H1 (cell line): ENCODE measurements at regions not wholly inside any gene's neighbourhood (a gene's known extent, or its start where the extent isn't known, plus 50 kb on each side); places are given as distances from the start of the nearest gene placed in this dataset.

Source experiments
- CTCF ChIA-PET: fragments of 300-600 bp; sonication (Branson Sonifier 250); formaldehyde crosslinking; loops from one replicate; lab custom pipeline; 2021; ENCODE audit not compliant: partially characterized antibody; lab: Charles Lee
- POLR2A ChIA-PET: fragments of 300-600 bp; sonication (Branson Sonifier 250); formaldehyde crosslinking; loops from one replicate; lab custom pipeline; 2021; ENCODE audit warnings: inconsistent platforms; ENCODE audit not compliant: partially characterized antibody; lab: Charles Lee
- DNase-seq, 2 experiments: peaks; one replicate each; pipeline versions ENCODE4 v3.0.0 to v3.0.0-alpha.2; 2010 to 2022; ENCODE audit warnings: low spot score in 2 of 2, low read depth in 1 of 2, mixed read lengths in 1 of 2
- FAIRE-seq: peaks from 2 replicates; lab custom pipeline; 2011; peaks lifted over from hg19 to GRCh38; lab: Jason Lieb, UNC
- H2AFZ ChIP-seq: 2 replicates; pipeline ENCODE4 v1.8.1; 2012; ENCODE audit warnings: low read length, inconsistent platforms
- H2AK5ac ChIP-seq: 2 replicates; pipeline ENCODE4 v1.6.1; 2013; ENCODE audit warnings: low read depth, low read length
- H2BK120ac ChIP-seq: replicated peaks from 2 replicates; pipeline ENCODE3; 2013; ENCODE audit warnings: low read depth, low read length, inconsistent platforms
- H2BK12ac ChIP-seq: 2 replicates; pipeline ENCODE4 v1.6.1; 2013; ENCODE audit warnings: low read depth, low read length
- H2BK15ac ChIP-seq: 2 replicates; pipeline ENCODE4 v1.6.1; 2013; ENCODE audit warnings: low read length
- H2BK20ac ChIP-seq: 2 replicates; pipeline ENCODE4 v1.6.1; 2013; ENCODE audit warnings: low read length
- H2BK5ac ChIP-seq: 2 replicates; pipeline ENCODE4 v1.6.1; 2013; ENCODE audit warnings: low read depth, low read length
- H3K14ac ChIP-seq: 2 replicates; pipeline ENCODE4 v1.6.1; 2013; ENCODE audit warnings: inconsistent platforms; ENCODE audit not compliant: insufficient read length
- H3K18ac ChIP-seq: 2 replicates; pipeline ENCODE4 v1.6.1; 2013; ENCODE audit warnings: low read length; ENCODE audit errors: extremely low read depth
- H3K23ac ChIP-seq: 2 replicates; pipeline ENCODE4 v1.6.1; 2013; ENCODE audit warnings: inconsistent platforms; ENCODE audit not compliant: insufficient read length
- H3K23me2 ChIP-seq: 2 replicates; pipeline ENCODE4 v1.6.1; 2013; ENCODE audit warnings: low read depth, low read length
- H3K27ac ChIP-seq: 2 replicates; pipeline ENCODE4 v1.6.1; 2011; ENCODE audit warnings: low read depth, low read length, inconsistent platforms
- H3K27me3 ChIP-seq, 4 experiments: replicated peaks in 1 of 4; 1 replicate in 1 of 4; 2 replicates in 3 of 4; pipeline versions ENCODE4 v1.6.1 to v1.8.1; 2011 to 2013; ENCODE audit warnings: low read length in 3 of 4, mild to moderate bottlenecking in 3 of 4, inconsistent platforms in 2 of 4, mixed read lengths in 2 of 4, moderate library complexity in 1 of 4; ENCODE audit not compliant: control insufficient read depth in 3 of 4, insufficient read depth in 3 of 4; ENCODE audit errors: extremely low read depth in 1 of 4
- H3K36me3 ChIP-seq, 4 experiments: 2 replicates each; pipeline versions ENCODE4 v1.6.1 to v1.8.1; 2011 to 2013; ENCODE audit warnings: mild to moderate bottlenecking in 4 of 4, low read length in 3 of 4, moderate library complexity in 2 of 4, control low read depth in 1 of 4, inconsistent platforms in 1 of 4; ENCODE audit not compliant: insufficient read depth in 4 of 4, control insufficient read depth in 2 of 4
- H3K4ac ChIP-seq: replicated peaks from 2 replicates; pipeline ENCODE3; 2013; ENCODE audit warnings: low read length, low read depth, mixed read lengths, inconsistent platforms; ENCODE audit not compliant: insufficient read length
- H3K4me1 ChIP-seq, 4 experiments: replicated peaks in 1 of 4; 1 replicate in 1 of 4; 2 replicates in 3 of 4; pipeline versions ENCODE4 v1.6.1 to v1.8.1; 2011 to 2013; ENCODE audit warnings: low read length in 3 of 4, inconsistent platforms in 2 of 4, mixed read lengths in 1 of 4; ENCODE audit not compliant: insufficient read depth in 4 of 4, control insufficient read depth in 3 of 4
- H3K4me2 ChIP-seq, 2 experiments: 2 replicates each; pipeline versions ENCODE4 v1.6.1 to v1.8.1; 2011 to 2013; ENCODE audit warnings: low read depth in 2 of 2, low read length in 2 of 2, control low read depth in 1 of 2, inconsistent platforms in 1 of 2, mild to moderate bottlenecking in 1 of 2; ENCODE audit not compliant: insufficient read depth in 1 of 2
- H3K4me3 ChIP-seq, 4 experiments: fragments of 200-600, 300-600 bp in 1 of 4; sonication (generic), shearing (Covaris generic), sonication (Bioruptor Twin) in 1 of 4; 2 replicates each; pipeline versions ENCODE4 v1.5.1 to v1.8.1; 2011 to 2016; ENCODE audit warnings: low read length in 4 of 4, low read depth in 3 of 4, control low read depth in 2 of 4, inconsistent platforms in 2 of 4, mild to moderate bottlenecking in 2 of 4, mixed read lengths in 1 of 4, moderate library complexity in 1 of 4; ENCODE audit not compliant: insufficient read depth in 2 of 4; ENCODE audit errors: extremely low read depth in 1 of 4
- H3K56ac ChIP-seq: replicated peaks from 2 replicates; pipeline ENCODE3; 2013; ENCODE audit warnings: low read depth, mild to moderate bottlenecking, mixed read lengths, low read length, inconsistent platforms; ENCODE audit not compliant: insufficient read length
- H3K79me1 ChIP-seq: 2 replicates; pipeline ENCODE4 v1.6.1; 2013; ENCODE audit warnings: low read depth, low read length, control low read depth
- H3K79me2 ChIP-seq, 2 experiments: 2 replicates each; pipeline versions ENCODE4 v1.6.1 to v1.8.1; 2012 to 2013; ENCODE audit warnings: low read length in 2 of 2, mild to moderate bottlenecking in 2 of 2, inconsistent platforms in 1 of 2; ENCODE audit not compliant: insufficient read depth in 2 of 2, control insufficient read depth in 1 of 2
- H3K9ac ChIP-seq, 4 experiments: replicated peaks in 1 of 4; 1 replicate in 1 of 4; 2 replicates in 3 of 4; pipeline versions ENCODE4 v1.6.1 to v1.8.1; 2011 to 2013; ENCODE audit warnings: low read depth in 3 of 4, low read length in 3 of 4, control low read depth in 2 of 4, mild to moderate bottlenecking in 2 of 4, moderate library complexity in 2 of 4, inconsistent platforms in 1 of 4; ENCODE audit errors: extremely low read depth in 1 of 4
- H3K9me3 ChIP-seq, 2 experiments: 2 replicates each; pipeline versions ENCODE4 v1.6.1 to v1.8.1; 2012 to 2013; ENCODE audit warnings: mild to moderate bottlenecking in 2 of 2, moderate library complexity in 2 of 2, control low read depth in 1 of 2, inconsistent platforms in 1 of 2, low read depth in 1 of 2, low read length in 1 of 2, mixed read lengths in 1 of 2; ENCODE audit not compliant: insufficient read depth in 2 of 2
- H4K20me1 ChIP-seq, 2 experiments: replicated peaks in 1 of 2; 2 replicates each; pipeline versions ENCODE3 to v1.8.1; 2011 to 2013; ENCODE audit warnings: inconsistent platforms in 2 of 2, low read length in 2 of 2, mild to moderate bottlenecking in 1 of 2; ENCODE audit not compliant: insufficient read depth in 2 of 2, control insufficient read depth in 1 of 2
- H4K5ac ChIP-seq: 2 replicates; pipeline ENCODE4 v1.6.1; 2013; ENCODE audit warnings: low read length, low read depth, mixed read lengths, inconsistent platforms; ENCODE audit not compliant: insufficient read length
- H4K8ac ChIP-seq: 2 replicates; pipeline ENCODE4 v1.8.0; 2013; ENCODE audit warnings: mild to moderate bottlenecking, moderate library complexity, low read length, inconsistent platforms; ENCODE audit not compliant: insufficient read depth; ENCODE audit errors: extremely low read depth
- H4K91ac ChIP-seq: replicated peaks from 2 replicates; pipeline ENCODE3; 2013; ENCODE audit warnings: low read length, mixed read lengths, inconsistent platforms; ENCODE audit not compliant: insufficient read length
- CREB1 ChIP-seq: IDR thresholded peaks from 2 replicates; pipeline ENCODE4 v1.6.1; 2012; ENCODE audit warnings: inconsistent platforms
- RFX5 ChIP-seq: IDR thresholded peaks from 2 replicates; pipeline ENCODE4 v1.6.1; 2011; ENCODE audit warnings: low read depth, low read length, improper control_type of control experiment, borderline replicate concordance
- WGBS, 2 experiments: shearing (Covaris generic) in 1 of 2; methylation state at CpG; one replicate each; pipeline versions ENCODE4 v1.1.6 to v1.1.7; 2013 to 2015; ENCODE audit warnings: low lambda C conversion rate in 2 of 2, mixed read lengths in 2 of 2, inconsistent platforms in 1 of 2, low coverage in 1 of 2, missing lambda C conversion rate in 1 of 2; ENCODE audit not compliant: insufficient replicate concordance in 2 of 2, insufficient coverage in 1 of 2, insufficient read length in 1 of 2; ENCODE audit errors: extremely low coverage in 1 of 2, missing lambda C conversion rate in 1 of 2; 5-methylcytosine and 5-hydroxymethylcytosine counted together

- H2BK20ac ChIP-seq, result no peak overlapping the region
- no peak overlapping the region for H4K5ac ChIP-seq
- H3K23me2 ChIP-seq, result no peaks in the 10 kb centered on the region
- no peaks in the 10 kb centered on the region for H3K79me2 ChIP-seq
- FAIRE-seq (no peak), DNase-seq (no peak)
- no peak overlapping the region for H3K4ac ChIP-seq
- no peak overlapping the region for H3K27ac ChIP-seq
- no peak overlapping the region for H3K23ac ChIP-seq
- H3K4me1 ChIP-seq, result no peaks in the 10 kb centered on the region
- H3K9me3 ChIP-seq, result peaks cover 0 to 32% of the 10 kb centered on the region in 2 experiments; a peak in 3 of 4 replicates
- WGBS, 2 experiments, result 87% methylated on average over 2 of the region's 2 CpGs; no CpG with 5 or more reads in 1 of the 2 experiments
- no peak overlapping the region for H3K14ac ChIP-seq
- H3K18ac ChIP-seq, result no peak overlapping the region
- H3K56ac ChIP-seq, result no peak overlapping the region
- no peak overlapping the region for H3K4me3 ChIP-seq
- no peak overlapping the region for H4K91ac ChIP-seq
- H3K79me1 ChIP-seq, result no peaks in the 10 kb centered on the region
- no peak overlapping the region for H2BK5ac ChIP-seq
- no peaks in the 10 kb centered on the region; a peak in 2 of 7 replicates for H3K27me3 ChIP-seq
- no peaks in the 10 kb centered on the region; a peak in 1 of 8 replicates for H3K36me3 ChIP-seq
- H2AFZ ChIP-seq, result no peak overlapping the region
- no peak overlapping the region for H2BK120ac ChIP-seq
- H4K20me1 ChIP-seq, result no peaks in the 10 kb centered on the region
- H2AK5ac ChIP-seq, result no peak overlapping the region
- H2BK12ac ChIP-seq, result no peak overlapping the region
- POLR2A ChIA-PET, result no interaction called here
- H2BK15ac ChIP-seq, result no peak overlapping the region
- no peak overlapping the region for H4K8ac ChIP-seq
- H3K4me2 ChIP-seq, result no peak overlapping the region
- H3K9ac ChIP-seq, result no peak overlapping the region
- CTCF ChIA-PET, result no interaction called here
- no peak for TF ChIP-seq CREB1
- TF ChIP-seq RFX5, result no peak
Observed at GRCh38 chr10:124227988-124228387, 134.6 kb upstream of the CHST15 start.
